Jurkat, Clone E6-1 (cell line): ENCODE measurements at regions not wholly inside any gene's neighbourhood (a gene's known extent, or its start where the extent isn't known, plus 50 kb on each side); places are given as distances from the start of the nearest gene placed in this dataset.
A peak's percentile ranks its signal among the peaks of the same experiment; 100 is the strongest.
"Not testable (repeated sequence)": the region's sequence is repeated elsewhere in the genome, so short reads cannot be mapped to it uniquely, and the experiment has no call there.

ENCODE experiments used
- DNase-seq: peaks from one replicate; pipeline ENCODE4 v3.0.0-alpha.2; 2011; ENCODE audit warnings: low read depth, low spot score
- H3K4me3 ChIP-seq: 2 replicates; pipeline ENCODE4 v1.5.1; 2011; ENCODE audit warnings: mild to moderate bottlenecking, low read length, control low read depth, moderate library complexity

- H3K4me3 ChIP-seq = no peak overlapping the region
- no peak for DNase-seq
These were observed 86.8 kb downstream of the NDUFA12 start for GRCh38 chr12:94916663-94917062.

DNA sequence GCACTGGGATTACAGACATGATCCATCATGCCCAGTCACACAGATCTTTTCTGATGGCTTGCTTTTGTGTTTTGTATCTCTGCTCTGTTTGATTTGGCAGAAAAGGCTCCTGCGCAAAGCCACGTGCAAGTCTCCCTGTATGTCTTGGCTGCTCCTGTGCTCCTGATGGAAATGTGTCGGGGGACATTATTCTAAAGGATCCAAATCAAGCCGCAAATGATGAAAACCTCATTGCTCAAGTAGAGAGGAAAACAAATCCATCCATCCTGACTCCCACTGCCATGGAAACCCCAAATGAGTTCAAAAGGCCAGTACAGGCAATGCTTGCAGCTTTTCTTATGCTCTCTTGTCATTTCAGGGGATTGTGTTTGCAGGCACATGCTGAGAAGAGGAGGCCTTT, 93.8 kb downstream of the NDUFA12 start:
- no peak for DNase-seq
- H3K4me3 ChIP-seq = no peak overlapping the region

DNA sequence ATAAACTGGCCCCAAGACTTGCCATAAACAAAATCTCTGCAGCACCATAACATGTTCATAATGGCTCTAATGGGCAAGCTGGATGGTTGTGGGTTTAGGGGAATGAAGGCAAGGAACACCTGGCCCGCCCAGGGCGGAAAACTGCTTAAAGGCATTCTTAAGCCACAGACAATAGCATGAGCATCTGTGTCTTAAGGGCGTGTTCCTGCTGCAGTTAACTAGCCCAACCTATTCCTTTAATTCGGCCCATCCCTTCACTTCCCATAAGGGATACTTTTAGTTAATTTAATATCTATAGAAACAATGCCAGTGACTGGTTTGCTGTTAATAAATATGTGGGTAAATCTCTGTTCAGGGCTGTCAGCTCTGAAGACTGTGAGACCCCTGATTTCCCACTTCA, 97.7 kb downstream of the NDUFA12 start:
- not testable (repeated sequence) for DNase-seq, H3K4me3 ChIP-seq

DNA sequence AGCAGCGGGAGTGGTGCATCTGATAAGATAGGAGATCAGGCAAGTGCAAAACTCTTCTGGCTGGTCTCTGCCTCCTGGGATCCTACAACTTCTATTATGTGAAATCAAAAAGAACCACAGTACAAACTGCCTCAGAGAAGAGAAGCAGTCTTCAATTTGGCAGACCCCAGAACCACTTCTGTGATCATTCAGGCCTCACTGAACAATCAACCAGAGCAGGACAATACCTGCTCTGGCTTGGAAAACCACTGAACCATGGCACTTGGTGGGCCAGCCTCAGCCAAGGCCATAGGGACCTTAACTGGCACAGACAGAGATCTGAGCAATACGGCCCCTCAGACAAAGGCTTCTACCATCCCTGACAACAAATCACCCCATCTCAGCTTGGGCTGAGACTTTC, 103.0 kb downstream of the NDUFA12 start:
- H3K4me3 ChIP-seq = no peak overlapping the region
- DNase-seq = no peak

GRCh38 chr12:94898388-94898787, 105.1 kb downstream of the NDUFA12 start:
- DNase-seq = no peak
- H3K4me3 ChIP-seq = no peak overlapping the region

- DNase-seq = no peak
- no peak overlapping the region for H3K4me3 ChIP-seq
These were observed 110.8 kb downstream of the NDUFA12 start for GRCh38 chr12:94892544-94893267.

DNA sequence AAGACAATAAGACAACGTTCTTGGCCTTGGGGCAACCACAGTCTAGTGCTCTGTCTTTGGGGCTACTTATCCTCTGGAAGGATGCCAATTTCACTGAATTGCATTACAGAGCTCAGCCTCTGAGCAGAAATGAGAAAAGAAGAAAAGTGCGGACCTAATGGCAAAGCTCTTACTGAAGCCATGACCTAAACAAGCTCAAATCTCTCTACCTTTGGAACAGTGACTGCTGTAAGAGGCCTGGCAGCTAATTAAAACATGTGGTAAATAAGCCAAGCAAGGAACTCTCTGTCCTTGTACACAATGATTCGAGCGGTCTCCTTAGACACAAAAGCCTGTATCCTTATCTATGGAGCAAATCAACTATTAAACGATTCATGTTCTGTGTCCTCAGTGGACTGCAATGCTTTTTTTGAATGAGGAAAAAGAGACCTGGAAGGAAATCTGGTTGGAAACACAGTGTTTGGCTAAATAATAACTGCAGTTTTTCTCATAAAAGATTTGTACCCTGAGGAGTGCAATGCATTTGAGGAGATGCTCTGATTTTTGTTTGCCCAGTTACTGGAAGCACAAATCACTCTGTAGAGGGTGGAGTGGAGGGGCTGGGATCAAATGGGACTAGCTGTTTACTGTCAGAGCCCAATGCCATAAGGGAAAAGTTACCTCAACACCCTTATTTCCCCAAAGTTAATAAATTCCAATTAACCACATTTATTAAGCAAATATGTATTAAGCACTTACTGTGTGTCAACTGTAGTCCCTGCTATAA, 113.9 kb downstream of the NDUFA12 start:
- no peak overlapping the region for H3K4me3 ChIP-seq
- DNase-seq = no peak

DNA sequence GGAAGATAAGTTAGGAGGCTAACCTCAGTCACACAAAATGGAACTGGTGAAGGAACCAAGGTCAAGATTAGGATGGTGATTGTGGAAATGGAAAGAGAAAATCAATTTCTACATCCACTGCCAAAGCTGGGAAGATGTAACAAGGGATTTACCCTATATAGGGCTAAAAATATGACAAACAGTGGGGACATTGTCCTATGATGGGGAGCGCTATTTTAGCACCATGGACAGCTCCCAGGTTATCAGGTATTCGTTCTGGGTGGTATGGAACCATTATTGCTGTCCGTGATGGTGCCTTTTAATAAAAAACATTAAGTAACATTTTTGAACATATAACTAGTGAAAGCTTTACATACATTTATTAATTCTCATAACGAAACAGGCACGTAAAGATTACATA, 124.0 kb downstream of the NDUFA12 start:
- no peak overlapping the region for H3K4me3 ChIP-seq
- DNase-seq = peak; percentile 25

DNA sequence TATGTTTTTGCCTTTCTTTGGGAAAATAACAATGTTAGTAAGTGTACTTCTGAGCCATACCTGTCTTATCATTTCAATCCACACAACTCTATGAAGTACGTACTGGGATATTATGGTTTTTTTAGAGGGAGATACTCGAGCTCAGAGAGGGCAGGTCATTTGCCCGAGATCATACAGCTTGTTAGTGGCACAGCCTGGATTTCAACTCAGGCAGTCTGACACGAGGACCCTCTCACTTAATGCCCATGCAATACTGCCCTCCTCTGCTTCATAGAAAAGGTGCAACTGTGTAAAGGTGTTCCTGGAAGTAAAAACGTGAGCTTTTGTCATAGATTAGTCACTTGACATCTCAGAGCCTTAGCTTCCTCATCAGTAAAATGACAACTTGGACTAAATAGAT, 128.0 kb downstream of the NDUFA12 start:
- H3K4me3 ChIP-seq = no peak overlapping the region
- DNase-seq = peak; percentile 24

GRCh38 chr12:94874518-94875302, 128.8 kb downstream of the NDUFA12 start:
- no peak overlapping the region for H3K4me3 ChIP-seq
- no peak for DNase-seq

DNA sequence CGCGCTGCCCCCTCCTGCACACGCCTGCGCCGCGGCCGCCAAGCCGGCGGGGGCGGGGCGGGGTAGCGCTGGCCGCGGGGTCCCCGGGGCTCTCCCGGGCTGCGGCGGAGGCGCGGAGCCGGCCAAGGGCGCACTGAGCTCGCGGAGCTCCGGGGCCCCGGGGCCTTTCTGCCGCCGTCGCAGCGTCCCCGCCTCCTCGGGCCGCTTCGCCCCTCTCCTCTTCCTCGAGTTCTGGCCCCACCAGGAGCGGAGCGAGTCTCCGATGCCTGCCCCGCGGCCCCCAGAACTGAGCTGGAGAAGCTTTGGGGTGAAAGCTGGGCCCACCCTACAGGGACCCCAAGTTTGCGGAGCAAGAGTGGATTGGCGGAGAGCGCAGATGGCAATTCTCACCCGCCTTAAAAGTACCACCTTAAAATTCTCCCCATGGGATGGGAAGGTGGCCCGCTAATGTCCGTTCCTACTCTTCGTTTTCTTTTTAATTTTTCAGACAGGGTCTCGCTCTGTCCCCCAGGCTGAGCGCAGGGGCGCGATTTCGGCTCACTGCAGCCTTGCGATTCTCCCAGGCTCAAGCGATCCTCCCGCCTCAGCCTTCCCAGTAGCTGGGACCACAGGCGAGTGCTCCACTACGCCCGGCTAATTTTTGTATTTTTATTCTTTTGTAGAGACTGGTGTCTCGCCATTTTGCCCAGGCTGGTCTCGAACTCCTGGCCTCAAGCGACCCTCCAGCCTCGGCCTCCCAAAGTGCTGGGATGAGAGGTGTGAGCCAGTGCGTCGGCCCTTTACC, 129.6 kb downstream of the NDUFA12 start:
- no peak overlapping the region for H3K4me3 ChIP-seq
- DNase-seq = no peak

DNA sequence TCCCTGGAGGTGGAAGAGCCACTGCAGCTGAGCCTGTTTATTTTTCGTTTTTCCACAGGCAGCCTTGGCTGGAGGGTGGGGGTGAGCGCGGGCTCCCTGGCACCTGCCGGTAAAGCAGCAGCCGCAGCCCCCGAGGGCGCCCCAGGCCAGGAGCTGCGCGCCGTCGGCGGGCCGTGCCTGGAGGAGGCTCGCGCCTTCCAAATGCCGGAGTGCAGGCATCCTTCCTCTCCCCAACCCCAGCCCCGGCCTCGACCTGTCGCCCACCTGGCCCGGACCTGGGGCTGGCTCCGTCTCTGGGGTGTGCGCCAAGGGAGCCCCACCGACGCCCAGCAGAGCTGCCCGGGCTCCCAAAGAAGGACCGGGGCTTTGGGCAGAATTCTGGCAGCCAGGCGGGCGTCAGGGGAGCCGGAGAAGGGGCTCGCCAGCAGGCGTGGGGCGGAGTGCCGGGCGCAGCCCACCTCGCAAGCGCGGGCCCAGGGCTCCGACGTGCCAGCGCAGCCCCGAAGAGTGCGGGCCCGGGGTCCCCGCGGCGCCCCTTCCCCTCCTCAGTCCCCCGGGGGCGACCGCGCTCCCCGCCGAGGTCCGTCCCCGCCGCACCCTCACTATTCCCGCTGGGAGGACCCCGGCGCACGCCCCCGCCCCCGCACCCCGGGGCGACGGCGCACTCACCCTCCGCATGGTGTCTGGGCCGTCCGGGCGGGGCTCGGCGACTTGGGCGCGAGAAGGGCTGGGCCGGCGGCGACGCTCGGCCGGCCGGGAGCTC, 130.3 kb downstream of the NDUFA12 start:
- no peak for DNase-seq
- H3K4me3 ChIP-seq = no peak overlapping the region

DNA sequence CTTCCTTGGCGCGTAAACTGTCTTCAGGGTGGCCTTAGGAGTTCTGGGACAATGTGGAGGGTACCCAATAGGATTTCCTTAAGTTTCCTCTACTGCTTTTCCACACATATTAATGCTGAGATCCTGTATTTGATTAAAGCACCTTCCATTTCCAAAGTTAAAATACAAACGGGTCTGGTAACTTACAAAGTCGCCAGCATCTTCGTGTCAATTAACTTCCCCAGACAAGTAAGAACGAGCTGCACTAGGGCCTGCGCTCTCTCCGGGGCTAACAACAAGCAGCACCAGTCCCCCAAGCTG, 130.9 kb downstream of the NDUFA12 start:
- no peak for DNase-seq
- H3K4me3 ChIP-seq = no peak overlapping the region

DNA sequence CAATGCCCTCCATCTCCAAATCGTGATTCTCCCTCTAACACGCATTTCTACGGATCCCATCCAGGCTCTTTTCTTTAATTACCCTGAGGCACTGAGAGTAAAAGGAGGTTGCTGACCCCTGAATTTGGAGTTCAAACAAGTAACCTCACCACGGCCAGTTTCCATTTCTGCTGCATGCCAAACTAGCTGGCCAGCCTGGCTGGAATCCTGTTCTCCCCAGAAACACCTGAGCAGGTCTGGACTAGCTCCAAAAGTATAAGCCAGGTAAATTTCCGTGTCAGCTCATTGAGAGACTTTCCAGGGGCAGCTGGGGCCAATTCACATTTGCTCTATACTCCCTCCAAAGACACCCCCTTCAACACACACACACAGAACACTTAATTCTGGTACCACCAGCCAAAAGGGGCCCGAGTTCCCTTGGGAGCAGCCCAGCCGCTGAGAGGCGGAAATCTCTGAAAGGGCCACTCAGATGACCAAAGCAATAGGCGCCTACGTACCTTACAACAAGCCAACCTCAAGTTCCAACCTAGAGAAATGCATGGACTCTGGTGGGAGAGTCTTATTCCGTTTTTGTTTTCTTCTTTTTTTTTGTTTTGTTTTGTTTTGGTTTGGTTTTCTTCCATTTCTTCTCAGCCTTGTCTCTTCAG, 131.4 kb downstream of the NDUFA12 start:
- no peak for DNase-seq
- H3K4me3 ChIP-seq = no peak overlapping the region

DNA sequence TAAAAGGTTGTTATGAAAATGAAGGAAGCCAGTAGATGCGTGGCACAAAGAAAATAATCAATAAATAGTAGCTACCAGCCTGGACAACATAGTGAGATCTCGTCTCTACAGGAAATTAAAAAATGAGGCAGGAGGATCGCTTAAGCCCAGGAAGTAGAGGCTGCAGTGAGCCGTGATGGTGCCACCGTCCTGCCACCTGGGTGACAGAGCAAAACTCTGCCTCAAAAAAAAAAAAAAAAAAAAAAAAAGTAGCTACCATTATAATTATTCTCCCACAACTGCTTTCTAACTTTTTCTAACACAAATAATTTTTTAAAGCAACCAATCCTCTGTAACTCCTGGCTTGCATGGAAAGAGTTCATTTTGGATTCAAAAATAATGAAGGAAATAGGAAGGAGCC, 133.0 kb downstream of the NDUFA12 start:
- DNase-seq = no peak
- no peak overlapping the region for H3K4me3 ChIP-seq

DNA sequence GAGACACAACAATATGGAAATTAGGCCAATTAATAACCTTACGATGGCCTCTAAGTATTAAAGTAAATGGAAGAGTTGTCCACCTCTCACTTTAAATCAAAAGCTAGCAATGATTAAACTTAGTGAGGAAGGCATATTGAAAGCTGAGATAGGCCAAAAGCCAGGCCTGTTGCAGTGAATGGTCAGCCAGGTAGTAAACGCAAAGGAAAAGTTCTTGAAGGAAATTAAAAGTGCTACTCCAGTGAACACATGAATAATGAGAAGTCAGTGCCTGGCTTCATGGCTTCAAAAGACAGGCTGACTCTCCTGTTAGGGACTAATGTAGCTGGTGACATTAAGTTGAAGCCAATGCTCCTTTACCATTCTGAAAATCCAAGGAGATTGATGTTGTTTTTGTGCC, 135.3 kb downstream of the NDUFA12 start:
- H3K4me3 ChIP-seq = no peak overlapping the region
- DNase-seq = no peak

- DNase-seq = no peak
- H3K4me3 ChIP-seq = no peak overlapping the region
These were observed 136.2 kb downstream of the NDUFA12 start for GRCh38 chr12:94867066-94867855.

- no peak for DNase-seq
- H3K4me3 ChIP-seq = no peak overlapping the region
These were observed 138.5 kb downstream of the NDUFA12 start for GRCh38 chr12:94864987-94865386.
